Germinal center (tissue), 1 donor: ENCODE measurements at regions not wholly inside any gene's neighbourhood (a gene's known extent, or its start where the extent isn't known, plus 50 kb on each side); places are given as distances from the start of the nearest gene placed in this dataset.

ENCODE experiments used
- DNase-seq: peaks from one replicate; pipeline ENCODE4 v3.0.0; 2012; ENCODE audit warnings: mixed read lengths, low spot score

DNA sequence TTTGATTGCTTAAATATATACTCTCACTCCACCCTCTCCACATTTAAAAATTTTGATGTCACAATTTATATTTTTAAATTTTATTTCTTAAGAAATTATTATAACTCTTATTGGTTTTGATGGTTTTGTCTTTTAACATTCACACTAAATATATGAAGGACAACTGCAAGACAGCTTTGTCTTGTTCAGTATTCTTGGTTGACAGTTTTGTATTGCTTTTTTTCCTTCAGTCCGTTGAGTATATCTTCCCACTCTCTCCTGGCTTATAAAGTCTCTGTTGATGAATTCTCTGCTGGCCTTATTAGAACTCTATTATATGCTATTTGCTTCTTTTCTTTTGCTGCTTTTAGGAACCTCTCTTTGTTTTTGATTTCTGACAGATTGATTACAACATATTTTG is 392.2 kb downstream of the C6orf118 start:
- DNase-seq: no peak

GRCh38 chr6:164916087-164916486 is 393.3 kb downstream of the C6orf118 start:
- no peak for DNase-seq

DNA sequence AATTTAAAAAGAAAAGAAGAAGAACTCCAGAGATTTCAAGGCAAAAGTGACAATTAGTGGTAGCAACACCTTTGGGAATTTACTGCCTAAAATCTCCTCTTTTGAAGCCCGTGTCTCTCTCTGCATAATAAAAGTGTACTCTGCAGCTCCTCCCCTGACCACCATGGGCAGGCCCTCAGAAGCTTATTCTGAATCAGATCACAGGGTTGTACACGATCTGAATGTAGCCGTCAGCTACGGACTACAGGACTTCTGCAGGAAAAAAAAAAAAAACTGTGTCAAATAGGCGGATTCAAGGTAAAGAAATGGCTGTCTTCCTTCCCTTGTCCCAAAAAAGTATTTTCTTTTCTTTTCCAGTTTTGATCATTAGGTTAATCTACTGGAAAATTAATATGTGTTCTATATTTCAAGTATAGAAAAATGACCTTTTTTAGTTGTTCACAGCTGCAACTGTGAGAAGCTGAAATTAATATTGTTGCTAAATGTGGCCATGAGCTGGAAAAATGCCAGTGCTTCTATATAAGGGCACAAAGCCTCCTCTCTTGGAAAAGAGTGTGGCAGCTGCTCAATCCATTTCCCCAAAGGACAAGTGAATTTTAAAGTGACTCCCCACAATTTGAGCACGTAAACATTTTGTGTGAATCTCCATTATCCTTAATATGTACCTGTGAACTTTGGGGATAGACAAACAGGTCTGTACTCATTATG is 397.4 kb downstream of the C6orf118 start:
- DNase-seq: no peak

DNA sequence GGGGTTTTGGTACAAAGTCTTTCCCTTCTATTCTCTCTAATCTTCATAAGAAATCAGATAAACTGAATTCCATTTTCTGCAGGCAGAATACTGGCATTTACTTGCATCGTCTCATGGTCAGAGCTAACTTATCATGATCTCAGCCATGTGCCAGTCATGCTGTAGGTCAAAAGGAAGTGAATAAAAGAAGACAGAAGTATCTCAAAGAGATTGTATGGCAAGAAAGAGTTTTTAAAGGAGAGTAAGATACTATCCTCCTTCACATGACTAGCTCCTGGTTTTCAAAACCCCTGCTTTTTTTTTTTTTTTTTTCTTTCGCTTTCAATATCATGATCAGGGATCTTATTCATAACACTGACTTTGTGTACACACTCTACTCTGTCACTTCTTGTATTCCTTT is 398.3 kb downstream of the C6orf118 start:
- no peak for DNase-seq

DNA sequence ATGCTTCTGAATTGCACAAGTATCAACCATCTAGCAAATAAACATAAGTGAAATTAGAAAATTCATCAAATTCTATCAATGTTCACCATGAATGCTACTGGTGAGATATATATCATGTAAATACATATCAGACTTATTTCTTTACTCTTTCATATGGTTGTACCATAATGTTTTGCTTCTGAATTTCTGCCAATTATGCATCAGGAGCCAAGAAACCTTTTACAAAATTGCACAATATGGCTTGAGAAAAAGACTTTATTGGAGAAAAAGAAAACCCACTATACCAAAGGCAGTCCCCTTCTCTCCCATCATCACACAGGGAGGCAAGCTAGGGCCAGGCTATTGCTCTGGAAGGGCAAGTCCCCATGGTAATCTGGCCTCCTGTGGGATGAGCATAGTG is 402.6 kb downstream of the C6orf118 start:
- DNase-seq: no peak

GRCh38 chr6:164905311-164905710 is 404.1 kb downstream of the C6orf118 start:
- no peak for DNase-seq

- no peak for DNase-seq
Observed at GRCh38 chr6:164898412-164898811, 411.0 kb downstream of the C6orf118 start.

GRCh38 chr6:164897523-164898235 is 411.7 kb downstream of the C6orf118 start:
- no peak for DNase-seq

DNA sequence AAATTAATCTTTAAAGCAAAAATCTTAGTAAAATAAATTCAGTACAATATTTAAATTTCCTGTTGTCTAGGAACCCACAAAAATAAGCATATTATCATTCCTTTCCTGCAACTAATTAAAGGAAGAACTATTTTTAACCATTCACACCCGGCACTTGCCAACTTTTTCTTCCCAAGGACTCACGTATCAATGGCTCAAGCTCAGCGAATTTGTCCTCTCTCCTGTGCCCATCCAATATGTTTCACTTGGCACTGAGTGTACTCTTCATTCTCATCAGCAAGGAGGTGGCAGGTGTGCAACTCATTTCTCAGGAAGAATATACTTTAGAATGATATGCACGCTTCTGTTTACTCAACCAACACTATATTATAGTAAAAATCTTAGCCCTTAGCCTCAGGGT is 419.4 kb downstream of the C6orf118 start:
- no peak for DNase-seq

GRCh38 chr6:164887660-164888059 is 421.7 kb downstream of the C6orf118 start:
- no peak for DNase-seq

- no peak for DNase-seq
Observed at GRCh38 chr6:164882236-164882635, 427.2 kb downstream of the C6orf118 start.

DNA sequence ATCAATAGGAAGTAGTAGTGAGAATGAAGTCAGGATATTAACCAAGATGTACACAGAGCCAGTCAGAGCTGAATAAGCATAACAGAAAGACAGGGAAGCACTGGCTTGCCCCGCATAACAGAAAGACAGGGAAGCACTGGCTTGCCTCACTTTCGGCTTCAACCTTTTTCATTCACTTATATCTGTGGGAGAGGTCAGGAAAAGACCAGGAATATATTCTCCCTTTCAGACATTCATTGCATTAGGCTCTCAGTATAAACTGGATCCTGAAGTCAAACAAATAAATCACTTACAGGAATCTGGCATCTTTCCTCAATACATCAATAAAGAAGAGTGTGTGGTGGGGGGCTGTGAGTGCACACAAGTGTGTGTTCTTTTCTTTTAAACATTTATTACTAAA is 437.6 kb downstream of the C6orf118 start:
- no peak for DNase-seq

GRCh38 chr6:164870164-164870563 is 439.2 kb downstream of the C6orf118 start:
- no peak for DNase-seq

- DNase-seq: no peak
Observed at GRCh38 chr6:164861967-164862366, 447.4 kb downstream of the C6orf118 start.

DNA sequence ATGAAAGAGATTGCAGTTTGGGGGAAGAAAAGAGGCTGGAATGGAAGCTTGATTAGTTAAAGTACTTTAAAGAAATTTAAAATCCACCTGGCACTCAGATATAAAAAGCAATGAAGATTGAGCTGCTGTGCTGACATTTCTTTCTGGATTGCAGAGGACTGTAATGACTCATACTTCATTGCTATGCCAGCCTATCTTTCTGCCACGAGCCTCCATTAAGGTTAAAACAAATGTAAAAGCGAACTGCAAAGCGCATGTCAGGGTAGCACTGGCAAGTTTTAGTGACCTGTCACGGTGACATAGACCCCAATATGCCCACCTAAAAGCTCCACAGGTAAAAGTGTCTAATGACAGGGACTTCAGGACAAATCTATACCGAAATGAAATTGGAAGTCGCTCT is 449.6 kb downstream of the C6orf118 start:
- no peak for DNase-seq

DNA sequence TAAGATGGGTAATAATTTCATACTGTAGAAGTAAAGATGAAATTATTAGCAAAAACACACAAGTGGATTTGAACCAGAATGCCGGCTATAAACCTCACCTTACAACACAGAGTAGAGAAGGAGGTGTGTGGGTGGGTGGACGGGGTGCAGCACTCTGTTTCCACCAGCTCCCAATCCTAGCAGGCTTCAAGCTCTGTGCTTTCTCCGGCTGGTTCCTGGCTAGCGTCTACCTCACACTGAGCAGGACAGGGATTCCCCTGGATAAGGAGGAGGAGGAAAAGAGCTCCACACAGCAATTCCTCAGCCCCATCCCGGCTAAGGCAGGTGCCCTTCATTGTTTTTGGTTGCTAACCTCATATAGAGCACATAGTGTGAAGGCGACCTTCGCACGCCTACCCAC is 453.3 kb downstream of the C6orf118 start:
- no peak for DNase-seq

DNA sequence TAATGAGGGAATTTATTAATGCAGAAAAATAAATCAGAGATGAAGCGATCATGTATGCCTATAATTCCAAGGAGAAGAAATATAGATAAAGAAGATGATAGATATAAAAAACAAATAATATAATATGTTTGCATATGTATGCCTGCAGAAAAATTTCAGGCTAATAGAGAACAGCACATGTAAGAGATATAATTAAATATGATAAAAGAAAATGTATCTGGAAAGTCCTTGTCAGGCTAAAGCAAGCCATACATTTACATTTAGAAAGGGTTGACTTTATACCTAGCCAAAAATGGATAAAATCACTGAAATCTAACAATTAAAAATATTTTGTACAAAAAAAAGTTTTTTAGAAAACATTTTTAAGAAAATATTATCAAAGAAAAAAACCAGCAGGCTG is 454.1 kb downstream of the C6orf118 start:
- DNase-seq: no peak

GRCh38 chr6:164854526-164854925 is 454.9 kb downstream of the C6orf118 start:
- DNase-seq: no peak

DNA sequence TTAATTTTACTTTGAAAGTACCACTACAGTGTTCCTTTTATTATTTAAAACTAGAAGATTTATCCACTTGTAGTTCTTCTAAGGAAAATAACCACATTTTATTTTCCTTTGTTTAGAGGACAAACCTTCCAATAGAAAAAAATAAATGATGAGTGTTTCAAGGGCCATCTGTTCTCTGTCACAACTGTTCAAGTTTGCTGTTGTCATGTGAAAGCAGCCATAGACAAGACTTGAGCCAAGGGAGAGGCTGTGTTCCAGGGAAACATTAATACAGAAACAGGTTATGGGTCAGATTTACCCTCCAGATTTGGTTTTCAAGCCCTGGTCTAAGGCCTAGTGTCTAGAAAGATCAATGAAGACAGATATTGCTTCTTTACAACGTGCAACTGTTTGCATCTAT is 463.6 kb downstream of the C6orf118 start:
- no peak for DNase-seq

- DNase-seq: no peak
Observed at GRCh38 chr6:164842085-164842484, 467.3 kb downstream of the C6orf118 start.

- no peak for DNase-seq
Observed at GRCh38 chr6:164838068-164838615, 471.3 kb downstream of the C6orf118 start.

DNA sequence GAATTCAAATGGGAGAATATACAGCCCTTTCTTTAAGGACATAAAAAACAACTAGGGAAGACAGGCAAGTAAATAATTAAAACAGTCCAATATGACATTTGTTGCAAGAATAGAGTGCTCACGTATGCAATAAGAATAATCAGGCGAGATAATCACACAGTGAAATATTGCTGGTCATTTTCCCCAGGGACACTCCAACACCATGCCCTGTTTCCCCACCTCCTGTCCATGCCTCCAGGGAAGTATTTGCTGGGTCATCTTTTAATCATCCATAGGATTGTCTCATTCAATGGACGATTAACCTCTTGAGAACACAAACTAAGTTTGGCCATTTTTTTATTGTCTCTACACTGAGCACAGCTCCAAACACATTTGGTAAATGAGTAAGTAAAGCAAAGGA is 472.9 kb downstream of the C6orf118 start:
- DNase-seq: no peak

- no peak for DNase-seq
Observed at GRCh38 chr6:164832410-164832809, 477.0 kb downstream of the C6orf118 start.

GRCh38 chr6:164827537-164827936 is 481.9 kb downstream of the C6orf118 start:
- DNase-seq: no peak
